Dermis microvascular lymphatic vessel endothelial cell (primary cell): ENCODE measurements at regions not wholly inside any gene's neighbourhood (a gene's known extent, or its start where the extent isn't known, plus 50 kb on each side); places are given as distances from the start of the nearest gene placed in this dataset.
"Not testable (repeated sequence)": the region's sequence is repeated elsewhere in the genome, so short reads cannot be mapped to it uniquely, and the experiment has no call there.

Experiments
- DNase-seq, 2 donors: peaks; one replicate each; pipeline versions ENCODE4 v3.0.0 to v3.0.0-alpha.2; 2010; ENCODE audit warnings: low read depth in 2 of 2

- DNase-seq, result no peak
Observed at GRCh38 chr20:1811621-1812498, 83.3 kb upstream of the SIRPA start.

GRCh38 chr20:1810926-1811620 lies 84.1 kb upstream of the SIRPA start:
- peak; percentile 63 to 88 for DNase-seq

GRCh38 chr20:1810572-1810925 lies 84.7 kb upstream of the SIRPA start:
- DNase-seq, result no peak

GRCh38 chr20:1809611-1810510 lies 85.3 kb upstream of the SIRPA start:
- DNase-seq, result peak in 1 of 2 donors; percentile 55

GRCh38 chr20:1809131-1809572 lies 86.1 kb upstream of the SIRPA start:
- DNase-seq, result peak in 1 of 2 donors; percentile 46

- no peak for DNase-seq
Observed at GRCh38 chr20:1808101-1808500, 87.1 kb upstream of the SIRPA start.

GRCh38 chr20:1807394-1807793 lies 87.8 kb upstream of the SIRPA start:
- DNase-seq, result no peak

GRCh38 chr20:1806456-1806855 lies 88.8 kb upstream of the SIRPA start:
- no peak for DNase-seq

- no peak for DNase-seq
Observed at GRCh38 chr20:1805816-1806215, 89.4 kb upstream of the SIRPA start.

GRCh38 chr20:1805161-1805581 lies 90.0 kb upstream of the SIRPA start:
- no peak for DNase-seq

GRCh38 chr20:1804554-1804956 lies 90.7 kb upstream of the SIRPA start:
- DNase-seq, result no peak

- no peak for DNase-seq
Observed at GRCh38 chr20:1803932-1804501, 91.2 kb upstream of the SIRPA start.

- DNase-seq, result peak; percentile 69 to 84
Observed at GRCh38 chr20:1803061-1803931, 91.9 kb upstream of the SIRPA start.

GRCh38 chr20:1802385-1803060 lies 92.7 kb upstream of the SIRPA start:
- DNase-seq, result peak; percentile 55 to 83

GRCh38 chr20:1801929-1802306 lies 93.3 kb upstream of the SIRPA start:
- DNase-seq, result no peak

- DNase-seq, result no peak
Observed at GRCh38 chr20:1801225-1801928, 93.8 kb upstream of the SIRPA start.

GRCh38 chr20:1800777-1801176 lies 94.4 kb upstream of the SIRPA start:
- peak in 1 of 2 donors; percentile 58 for DNase-seq

- DNase-seq, result no peak
Observed at GRCh38 chr20:1800180-1800579, 95.0 kb upstream of the SIRPA start.

GRCh38 chr20:1799746-1800145 lies 95.5 kb upstream of the SIRPA start:
- DNase-seq, result not testable (repeated sequence)
